Non-pigmented ciliary epithelial cell (primary cell): ENCODE measurements at regions not wholly inside any gene's neighbourhood (a gene's known extent, or its start where the extent isn't known, plus 50 kb on each side); places are given as distances from the start of the nearest gene placed in this dataset.

Experiments
- DNase-seq: peaks from one replicate; pipeline ENCODE4 v3.0.0-alpha.2; 2010; ENCODE audit warnings: low read depth

DNA sequence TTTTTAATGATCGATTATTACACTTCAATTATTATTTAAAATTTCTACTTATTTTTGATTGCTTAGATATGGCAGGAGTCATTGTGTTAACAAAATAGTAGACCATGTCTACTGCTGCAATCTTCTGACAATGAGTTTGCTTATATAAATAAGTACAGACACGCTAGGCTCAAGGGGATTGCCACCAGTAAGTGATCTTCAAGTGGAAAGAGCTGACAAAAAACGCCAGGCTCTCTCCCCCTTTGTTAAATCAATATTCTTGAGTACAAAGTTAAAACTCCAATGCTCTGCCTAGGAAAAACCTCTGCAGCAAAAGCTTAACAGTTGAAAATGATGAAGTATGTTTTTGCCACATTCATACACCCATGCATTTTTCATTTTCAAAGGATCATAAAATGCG is 738.1 kb downstream of the HDGFL1 start:
- no peak for DNase-seq

DNA sequence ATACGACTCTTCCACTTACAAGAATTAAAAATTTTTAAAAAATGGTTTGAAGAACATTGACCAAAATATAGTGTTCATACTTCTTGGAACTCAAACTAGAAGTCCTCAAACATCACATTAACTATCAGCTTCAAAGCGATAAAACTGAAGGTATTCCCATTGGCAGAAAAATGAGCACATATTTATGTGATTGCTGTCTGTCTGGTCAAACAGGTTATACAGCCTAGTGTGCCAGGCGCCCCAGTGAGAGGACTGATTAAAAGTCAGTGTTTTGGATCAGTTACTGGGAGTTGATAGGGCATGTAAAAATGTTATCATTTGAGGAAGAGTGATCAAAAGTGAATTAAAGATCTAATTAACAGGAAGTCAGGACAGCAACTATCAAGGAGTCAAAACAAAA is 738.8 kb downstream of the HDGFL1 start:
- DNase-seq, result no peak

DNA sequence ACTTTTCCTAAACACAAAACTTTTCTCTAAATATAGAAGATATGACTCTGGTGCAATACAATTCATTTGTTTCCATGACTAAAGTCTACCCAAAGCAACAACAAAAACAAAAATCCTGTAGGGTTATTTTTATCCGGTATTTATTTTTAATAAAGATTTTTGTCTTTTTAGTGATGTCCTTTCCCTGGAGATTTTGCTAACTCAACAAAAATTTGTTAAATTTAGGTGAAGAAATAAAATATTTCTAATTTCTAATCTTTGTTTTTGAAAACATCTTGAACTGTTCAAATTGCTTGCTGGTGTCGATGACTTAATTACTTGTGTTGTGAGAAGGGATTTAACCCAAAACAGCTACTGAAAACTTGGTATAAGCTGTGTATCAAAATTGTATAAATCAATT is 741.8 kb downstream of the HDGFL1 start:
- DNase-seq, result no peak

DNA sequence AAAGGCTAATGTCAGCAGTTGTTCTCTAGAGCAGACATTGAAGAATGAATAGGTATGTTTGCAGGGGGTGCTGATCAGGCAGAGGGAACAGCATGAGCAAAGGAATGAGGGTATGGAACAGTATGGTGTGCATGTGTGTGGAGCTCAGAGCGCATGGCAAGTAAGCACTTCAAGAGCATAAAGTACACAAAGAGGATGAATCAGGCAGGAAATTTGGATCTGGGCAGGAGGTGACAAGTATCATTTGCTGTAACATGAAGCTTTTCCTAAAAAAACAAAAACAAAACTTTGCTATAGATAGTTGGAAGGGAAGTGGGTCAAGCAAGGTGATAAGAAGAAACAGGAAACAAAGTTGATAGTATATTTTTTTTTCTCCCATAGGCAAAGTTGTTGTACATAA is 746.8 kb downstream of the HDGFL1 start:
- no peak for DNase-seq

DNA sequence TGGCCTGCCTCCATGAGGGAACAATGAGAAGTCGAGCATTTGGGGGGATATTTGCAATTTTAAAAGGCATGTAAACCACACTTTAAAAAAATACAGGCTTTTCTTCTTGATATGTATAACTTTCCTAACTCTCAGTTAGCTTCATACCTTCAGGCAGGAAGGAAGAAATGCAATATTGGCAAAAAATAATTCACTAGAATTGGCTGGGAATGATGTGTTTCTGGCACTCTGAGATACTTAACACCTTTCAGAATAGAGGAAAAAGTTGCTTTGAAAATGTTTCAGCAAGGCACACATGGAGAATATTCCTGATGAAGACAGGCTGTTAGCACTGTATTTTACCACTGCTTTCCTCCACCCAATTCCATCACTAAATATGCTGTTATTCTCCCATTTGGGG is 747.6 kb downstream of the HDGFL1 start:
- no peak for DNase-seq

DNA sequence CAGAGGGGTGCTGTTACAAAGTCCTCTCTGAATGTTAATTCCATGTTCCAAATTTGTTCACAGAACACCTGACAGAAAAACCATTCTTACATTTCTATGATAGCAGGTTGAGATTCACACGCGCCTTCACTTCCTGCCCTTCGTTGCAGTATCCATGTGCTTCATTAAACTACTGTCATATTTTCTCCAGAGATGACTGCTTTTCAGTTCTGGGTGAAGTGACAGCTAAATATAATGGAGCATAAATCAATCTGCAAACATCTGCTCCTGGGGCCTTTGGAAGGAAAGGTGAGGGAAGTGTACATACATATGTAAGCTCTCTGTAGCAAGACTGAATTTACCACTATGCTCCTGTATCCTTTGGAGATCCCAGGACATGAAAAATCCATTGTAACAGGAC is 750.2 kb downstream of the HDGFL1 start:
- DNase-seq, result no peak

DNA sequence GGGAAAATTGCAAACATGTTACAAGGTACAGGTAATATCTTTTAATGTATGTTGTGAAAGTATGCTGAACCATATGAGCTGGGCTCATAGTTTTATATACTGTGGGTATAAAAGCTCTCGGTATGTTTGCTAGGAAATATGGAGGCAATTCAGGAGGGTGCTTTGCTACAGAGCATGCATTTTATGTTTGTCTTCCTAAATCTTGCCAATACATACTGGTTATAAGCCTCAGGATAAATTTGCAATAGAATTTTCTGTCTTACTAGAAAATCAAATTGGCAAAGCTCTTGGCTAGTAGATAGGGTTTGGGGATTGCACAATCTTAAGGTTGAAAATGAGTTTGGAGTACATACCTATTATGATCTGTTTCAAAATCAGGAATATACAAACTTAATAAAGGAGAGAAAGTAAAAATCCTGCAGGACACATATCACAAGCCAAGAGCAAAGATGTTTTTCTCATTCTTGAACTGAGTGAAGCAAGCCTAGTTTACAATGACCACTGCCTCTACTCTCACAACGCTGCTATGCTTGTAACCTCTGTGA is 751.2 kb downstream of the HDGFL1 start:
- no peak for DNase-seq

DNA sequence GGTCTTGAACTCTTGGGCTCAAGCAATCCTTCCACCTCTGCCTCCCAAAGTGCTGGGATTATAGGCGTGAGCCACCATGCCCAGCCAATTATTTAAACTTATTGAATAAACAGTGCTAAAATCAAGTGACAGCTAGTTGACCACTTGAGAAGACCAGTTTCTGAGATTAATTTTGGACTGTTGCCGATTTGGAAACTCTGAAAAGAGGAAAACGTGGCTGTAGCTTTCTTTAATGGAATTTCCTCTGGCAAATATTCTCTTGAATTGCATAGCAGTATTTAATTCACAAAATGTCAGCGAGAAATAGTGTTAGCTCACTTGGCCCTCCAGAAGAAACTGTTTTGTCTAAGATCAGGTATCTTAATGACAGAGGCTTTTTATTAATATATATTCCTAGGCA is 754.5 kb downstream of the HDGFL1 start:
- DNase-seq, result no peak

DNA sequence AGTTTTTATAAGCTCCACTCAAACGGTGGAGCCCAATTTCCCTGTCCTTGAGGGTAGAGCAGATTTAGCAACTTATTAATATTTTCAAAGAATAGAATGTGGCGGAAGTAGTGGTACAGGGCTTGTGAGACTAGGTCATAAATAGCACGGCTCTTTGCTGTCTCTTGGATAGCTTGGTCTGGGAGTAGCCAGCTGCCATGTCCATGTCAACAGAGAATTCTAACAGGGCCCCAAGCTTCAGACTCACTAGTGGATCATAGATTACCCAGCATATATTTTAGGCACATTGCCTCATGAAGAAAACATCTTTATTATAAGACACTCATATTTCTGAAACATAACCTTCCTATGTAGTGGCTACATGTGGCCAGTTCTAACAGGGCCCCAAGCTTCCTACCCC is 755.7 kb downstream of the HDGFL1 start:
- DNase-seq, result no peak

DNA sequence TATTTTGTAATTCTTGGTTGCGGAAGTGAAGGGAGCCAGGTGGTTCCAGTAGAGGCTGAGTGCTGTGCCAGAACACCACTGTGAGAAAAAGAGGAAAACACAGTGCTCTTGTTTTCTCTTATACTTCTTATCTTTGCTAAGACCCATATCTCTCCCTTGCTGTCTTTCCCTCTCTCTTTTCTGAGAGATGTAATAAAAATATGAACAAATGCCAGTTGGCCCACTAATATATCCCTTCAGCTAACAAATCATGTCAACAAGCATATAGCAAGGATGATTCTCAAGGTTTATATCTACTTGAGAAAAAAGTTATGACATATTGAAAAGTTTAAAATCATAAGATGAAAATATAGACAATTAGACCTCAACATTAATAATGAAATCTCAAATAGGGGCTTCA is 758.3 kb downstream of the HDGFL1 start:
- no peak for DNase-seq

DNA sequence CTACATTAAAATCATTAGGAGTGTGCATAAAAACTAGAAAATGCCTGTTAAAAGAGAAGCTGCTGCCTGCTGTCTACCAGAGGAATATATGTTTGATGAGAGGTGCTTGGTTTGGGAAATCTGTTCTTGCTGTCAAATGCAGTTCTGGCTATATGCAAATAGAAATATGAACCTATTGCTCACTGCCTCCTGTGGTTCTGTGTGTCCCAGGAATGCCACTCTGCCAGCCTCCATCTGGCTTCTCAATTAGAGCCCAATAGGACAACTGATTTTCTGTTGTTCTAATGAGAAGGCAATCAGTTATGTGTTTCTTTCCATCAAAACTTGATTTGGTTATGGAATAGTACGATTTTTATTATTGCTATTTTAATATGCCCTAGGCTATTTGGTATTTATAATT is 759.7 kb downstream of the HDGFL1 start:
- DNase-seq, result no peak

DNA sequence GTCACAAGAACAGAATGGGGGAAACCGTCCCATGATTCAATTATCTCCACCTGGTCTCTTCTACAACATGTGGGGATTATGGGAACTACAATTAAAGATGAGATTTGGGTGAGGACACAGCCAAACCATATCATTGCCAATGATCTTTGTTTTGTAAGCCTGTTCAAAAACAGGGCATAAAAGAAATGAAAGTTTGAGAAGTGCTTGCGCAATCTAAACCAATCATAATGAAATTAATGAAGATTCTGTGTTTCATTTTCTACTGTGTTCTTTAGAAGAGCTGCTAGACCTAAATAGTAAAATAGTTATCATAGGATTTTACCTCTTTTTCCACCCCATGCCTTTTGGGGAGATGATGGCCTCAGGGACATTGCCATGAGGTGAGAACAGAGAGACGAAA is 761.3 kb downstream of the HDGFL1 start:
- no peak for DNase-seq

DNA sequence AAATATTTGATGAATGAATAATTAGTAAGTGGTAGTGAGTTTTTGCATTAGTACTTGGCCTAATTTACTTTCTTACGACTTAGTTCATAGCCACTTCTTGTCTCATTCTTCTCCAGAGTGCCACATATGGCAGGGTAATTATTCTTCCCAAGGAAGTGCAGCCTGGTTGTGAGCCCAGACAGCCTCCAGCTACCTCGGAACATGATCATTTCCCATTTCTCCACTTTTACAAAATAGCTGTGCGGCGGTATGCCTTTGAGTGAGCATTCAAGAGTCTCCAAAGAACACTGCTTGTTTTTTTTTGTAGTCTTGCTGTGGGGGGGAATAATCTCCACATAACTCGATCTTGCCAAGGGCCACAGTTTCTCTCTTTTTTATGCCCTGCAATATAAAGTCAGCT is 765.0 kb downstream of the HDGFL1 start:
- no peak for DNase-seq

DNA sequence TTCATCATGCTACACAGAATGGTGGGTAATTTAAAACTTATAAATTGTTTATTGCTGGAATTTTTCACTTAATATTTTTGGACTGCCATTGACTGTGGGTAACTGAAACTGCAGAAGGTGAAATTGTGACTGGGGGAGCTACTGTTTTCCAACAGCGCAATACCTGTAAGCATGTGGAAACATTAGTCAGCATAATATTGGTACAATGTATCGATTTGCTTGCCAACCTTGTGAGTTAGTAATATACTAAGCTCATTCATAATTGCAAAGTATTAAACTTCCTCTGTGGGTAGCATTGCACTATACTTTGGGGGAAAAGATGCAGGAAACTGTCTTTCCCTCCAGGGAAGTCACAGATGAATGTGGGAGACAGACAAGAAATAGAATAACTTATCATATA is 766.5 kb downstream of the HDGFL1 start:
- no peak for DNase-seq

DNA sequence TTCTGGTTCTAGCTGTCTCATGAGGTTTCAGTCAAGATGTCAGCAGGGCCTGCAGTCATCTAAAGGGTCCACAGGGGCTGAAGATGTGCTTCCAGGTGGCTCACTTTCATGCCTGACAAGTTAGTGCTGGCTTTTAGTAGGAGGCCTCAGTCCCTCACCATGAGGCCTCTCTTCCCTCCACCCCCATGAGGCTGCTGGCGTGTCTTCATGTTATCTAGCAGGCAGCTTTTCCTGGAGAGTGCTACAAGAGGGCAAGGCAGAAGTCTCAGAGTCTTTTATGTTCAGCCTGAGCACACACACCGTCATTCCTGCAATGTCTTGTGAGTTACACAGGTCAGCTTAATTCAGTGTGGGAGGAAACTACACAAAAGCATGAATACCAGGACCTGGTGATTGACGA is 769.9 kb downstream of the HDGFL1 start:
- no peak for DNase-seq

DNA sequence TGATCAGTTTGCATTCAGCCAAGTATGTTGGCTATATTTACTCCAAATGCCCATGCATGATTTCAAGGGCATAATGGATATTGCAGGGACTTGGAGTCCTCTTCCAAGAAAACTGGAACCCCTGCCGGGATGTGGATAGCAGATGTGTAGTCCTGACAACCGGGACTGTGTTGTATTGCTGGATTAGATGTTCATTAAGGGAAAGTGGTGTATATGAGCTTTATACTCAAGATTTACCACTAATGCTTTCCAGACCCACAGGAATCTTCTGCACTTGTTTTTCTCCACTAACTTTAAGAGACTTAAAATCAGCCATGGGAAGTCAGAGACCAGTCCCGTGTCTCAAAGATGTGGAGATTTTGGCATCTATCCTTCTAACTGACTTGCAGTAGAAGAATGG is 770.9 kb downstream of the HDGFL1 start:
- DNase-seq, result no peak

DNA sequence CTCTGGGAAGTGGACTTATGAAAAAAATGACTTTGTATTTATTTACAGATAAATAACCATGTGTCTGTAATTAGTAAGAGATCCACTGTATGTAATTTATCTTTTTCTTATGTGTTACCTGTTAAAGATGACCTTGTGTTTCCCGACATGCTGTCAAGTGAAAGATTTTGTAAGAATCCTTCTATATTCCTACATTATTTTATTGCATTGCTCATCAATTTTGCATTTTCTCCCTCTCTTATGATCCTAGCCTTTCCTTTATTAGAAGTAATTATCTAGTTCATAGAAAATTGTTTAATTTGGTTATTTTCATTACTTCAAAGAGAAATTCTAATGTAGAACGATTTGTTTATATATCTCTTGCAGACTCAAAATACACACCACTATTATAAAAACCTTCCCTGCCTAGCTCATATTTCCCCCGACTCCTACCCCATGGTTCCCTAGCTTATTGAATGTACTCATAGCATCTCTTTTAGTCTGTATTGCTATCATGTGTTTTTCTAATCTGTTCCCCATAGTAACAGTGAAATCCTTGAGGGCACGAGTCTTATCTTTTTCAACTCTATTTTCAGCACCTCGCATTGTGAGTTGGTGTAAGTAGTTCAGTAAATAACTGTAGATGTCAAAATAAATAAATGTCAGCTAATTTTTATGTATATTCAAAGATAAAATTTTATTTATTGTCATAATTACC is 774.4 kb downstream of the HDGFL1 start:
- DNase-seq, result no peak

DNA sequence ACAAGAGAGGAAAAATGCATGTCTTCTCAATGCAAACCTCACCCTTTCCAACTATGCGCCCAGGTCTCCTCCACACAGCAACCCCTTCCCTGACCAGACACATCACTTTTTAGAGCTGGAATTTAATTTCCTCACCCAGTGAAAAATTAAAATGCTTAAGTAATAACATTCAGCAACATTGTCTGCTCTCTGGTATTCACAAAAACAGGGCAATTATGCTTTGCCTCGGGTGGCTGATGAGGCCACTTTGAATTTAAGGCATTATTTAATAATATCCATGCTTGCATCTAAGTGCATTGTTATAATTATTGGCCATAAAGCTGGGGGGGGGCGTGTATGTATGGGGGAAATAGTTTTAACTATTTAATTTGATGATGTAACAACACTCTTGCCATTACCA is 777.8 kb upstream of the NRSN1 start:
- no peak for DNase-seq

DNA sequence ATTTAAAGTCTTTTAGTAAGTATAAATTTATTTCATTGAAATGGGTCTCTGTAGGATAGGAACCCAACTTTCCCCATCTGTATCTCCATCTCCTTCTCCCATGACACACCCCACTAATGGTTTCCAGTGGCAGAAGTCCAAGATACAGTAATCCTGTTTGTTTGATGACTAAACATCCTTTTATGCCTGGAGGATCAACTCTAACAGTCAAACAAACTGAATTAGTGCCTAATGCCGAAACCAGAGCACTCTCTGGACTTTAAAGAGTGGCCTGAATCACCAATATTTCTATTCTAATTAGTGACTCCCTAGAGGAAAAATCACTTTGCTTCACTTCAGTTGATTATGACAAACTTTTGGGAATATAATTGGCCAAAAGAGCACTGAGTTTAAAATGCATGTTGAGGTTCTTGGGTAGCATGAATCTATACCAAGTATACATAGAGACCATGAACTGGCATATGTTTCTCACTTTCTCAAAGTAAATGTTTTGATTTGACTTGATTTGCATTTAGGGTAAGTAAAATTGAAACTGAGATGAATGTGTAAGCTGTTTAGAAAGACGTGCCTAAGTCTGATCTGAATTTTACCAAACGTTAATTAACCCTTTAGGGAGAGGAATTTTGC is 776.4 kb upstream of the NRSN1 start:
- DNase-seq, result peak; percentile 77

DNA sequence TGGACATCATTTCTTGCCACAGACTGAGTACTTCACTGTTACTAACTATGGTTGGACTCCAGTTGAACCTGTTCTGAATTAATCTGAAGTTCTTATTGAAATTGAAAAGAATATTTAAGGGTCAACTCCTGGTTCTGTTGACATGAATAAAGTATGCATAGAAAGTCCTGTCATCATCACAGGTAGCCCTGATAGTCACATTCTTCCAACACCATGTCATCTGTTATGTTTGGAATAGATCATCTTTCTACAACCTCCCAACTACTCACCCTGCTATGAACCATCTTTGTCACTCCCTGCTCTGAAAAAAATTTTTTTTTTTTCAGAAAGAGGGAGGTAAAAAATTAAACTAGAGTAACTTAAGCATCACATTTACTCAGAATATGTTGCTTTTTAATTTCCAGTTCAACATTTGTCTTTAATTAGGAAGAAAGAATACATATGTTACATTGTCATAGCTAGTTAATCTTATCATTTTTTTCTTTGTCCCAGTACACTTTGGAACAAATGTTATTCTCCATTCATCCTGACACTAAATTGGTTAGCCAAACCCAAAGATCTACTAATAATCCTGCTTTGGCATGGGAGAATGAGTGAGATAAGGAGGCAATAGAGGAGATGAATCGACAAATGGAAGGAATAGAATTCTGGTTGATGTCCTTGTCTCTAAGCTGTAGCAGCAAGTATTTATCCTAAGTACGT is 775.1 kb upstream of the NRSN1 start:
- DNase-seq, result no peak

DNA sequence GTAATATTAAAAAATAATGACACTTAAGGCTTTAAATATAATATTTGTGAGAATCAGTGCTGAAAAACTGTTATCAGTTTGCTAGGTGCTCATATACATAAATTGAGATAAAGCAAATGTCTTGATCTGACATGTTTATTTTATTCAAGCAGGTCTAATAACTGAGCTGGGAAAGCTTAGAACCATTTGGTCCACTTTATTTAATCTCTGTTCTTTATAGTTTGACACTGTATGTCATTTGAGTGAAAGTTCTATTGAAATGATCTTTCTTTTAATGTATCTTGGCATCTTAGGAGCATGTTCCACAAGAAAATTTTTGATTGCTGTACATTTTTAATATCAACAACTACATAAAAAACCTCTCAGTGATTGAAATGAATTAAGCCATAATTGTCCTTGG is 772.0 kb upstream of the NRSN1 start:
- no peak for DNase-seq

DNA sequence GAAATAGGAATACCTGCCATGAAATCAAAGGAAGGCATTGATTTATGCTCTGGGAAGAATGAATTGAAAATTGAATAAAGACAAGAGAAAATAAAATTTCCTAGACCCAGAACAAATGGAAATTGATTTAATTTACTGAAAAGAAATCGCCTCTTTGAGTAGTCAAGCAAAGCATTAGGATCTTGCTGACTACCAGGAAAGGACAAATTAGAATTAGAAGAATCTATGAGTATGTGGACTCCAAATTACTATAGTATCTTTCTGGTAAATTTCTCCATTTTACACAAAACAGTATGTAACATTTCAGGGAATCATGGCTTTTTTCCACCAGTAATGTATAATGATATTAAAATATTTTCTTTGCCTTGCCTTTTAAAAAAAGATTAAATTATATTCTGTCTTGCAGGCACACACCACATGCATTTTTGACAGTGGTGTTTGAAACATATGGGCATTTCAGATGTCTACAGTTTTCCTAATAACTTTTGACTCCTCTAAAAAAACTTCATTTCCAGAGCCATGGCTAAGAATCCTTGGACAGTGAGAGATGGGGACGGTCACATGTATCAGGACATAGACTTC is 768.7 kb upstream of the NRSN1 start:
- DNase-seq, result no peak

DNA sequence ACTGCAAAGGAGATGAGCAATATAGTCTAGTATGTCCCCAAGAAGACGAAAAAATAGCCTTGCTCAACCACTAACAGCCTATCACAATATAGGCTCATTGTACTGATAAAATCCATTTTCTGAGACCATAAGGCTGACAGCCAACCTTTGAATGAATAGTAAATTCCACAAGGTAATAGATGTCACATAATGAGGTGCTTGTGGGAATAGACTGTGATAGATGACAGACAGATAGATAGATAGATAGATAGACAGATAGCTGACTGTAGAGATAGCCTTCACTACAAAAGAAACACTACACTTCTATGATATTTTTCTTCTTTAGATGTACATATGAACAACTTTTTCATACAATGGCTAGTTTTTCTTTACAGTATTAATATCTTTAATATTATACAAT is 760.3 kb upstream of the NRSN1 start:
- no peak for DNase-seq
